ENCODE measurements at regions not wholly inside any gene's neighbourhood (a gene's known extent, or its start where the extent isn't known, plus 50 kb on each side); places are given as distances from the start of the nearest gene placed in this dataset.

DNA sequence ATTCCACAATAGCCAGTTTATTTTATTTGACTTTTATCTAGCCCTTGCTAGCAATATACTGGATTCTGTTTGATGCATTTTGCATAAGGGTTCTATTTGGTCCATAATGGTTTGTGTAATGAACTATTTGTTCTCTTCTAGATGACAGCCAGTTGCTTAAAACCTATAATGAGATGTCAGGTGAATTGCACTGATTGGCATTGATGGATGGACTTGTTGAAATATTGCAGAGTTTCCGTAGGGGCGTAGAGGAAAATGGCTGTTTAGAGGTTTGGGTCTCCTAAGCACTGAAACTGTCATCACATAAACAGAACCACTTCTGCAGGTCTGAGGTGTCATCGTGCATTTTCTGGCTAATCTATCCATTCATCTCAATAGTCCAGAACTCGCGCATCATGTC is 124.9 kb upstream of the HDAC9 start:
- no peak for DNase-seq

DNA sequence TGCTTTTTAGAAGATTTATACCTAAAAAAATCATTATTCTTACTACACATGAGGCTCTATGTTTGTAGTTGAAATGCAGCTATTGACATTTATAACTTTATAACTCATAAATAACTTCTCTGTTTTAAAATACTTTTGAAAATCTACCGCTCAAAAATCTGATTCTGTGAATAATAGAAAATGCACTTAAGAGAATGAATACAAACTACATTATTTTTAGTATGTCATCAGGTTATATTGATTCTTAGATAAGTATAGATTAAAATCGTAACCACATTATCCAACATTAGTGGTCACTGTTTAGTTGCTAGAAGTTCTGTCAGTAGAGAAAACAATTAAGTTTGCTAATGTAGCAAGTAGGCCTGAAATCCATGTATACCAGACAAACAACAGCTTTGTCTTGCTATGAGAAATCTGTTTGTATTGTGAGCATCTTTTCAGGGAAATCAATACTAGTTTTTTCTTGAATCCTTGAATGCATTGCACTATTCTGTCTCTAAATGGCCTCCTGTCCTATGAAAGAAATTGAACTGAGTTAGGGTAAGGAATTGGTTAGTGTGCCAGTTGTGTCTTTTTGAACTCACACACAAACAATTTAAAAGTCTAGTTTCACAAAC is 116.5 kb upstream of the HDAC9 start:
- DNase-seq = no peak

DNA sequence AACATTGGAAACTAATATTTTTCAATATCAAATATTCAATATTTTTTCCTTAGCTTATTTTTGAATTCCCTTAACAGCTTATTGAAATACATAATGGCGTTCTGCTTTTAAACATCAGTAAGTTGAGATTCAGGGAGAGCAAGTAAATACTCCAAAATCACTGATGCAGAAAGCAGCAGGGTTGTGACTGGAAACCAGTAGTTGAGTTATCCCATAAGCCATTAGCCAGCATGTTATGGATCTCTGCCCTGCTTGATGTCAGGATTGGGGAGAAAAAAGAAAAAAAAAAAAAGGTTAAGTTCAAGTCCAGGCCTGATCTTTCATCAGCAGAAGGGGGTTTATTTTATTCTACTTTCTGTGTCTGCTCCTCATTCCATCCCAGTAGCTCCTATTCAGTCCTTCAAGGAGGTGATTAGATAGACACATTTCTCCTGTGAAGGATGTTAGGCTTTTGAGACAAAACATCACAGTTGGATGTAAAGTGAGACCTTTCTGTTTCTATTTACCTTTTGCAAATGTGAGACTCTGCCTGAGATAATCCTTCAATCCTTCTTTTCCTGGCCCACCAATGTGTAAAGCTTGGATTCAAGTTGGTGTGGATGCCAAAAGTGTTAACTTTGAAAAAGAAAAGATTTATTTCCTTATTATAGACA is 110.9 kb upstream of the HDAC9 start:
- no peak for DNase-seq

DNA sequence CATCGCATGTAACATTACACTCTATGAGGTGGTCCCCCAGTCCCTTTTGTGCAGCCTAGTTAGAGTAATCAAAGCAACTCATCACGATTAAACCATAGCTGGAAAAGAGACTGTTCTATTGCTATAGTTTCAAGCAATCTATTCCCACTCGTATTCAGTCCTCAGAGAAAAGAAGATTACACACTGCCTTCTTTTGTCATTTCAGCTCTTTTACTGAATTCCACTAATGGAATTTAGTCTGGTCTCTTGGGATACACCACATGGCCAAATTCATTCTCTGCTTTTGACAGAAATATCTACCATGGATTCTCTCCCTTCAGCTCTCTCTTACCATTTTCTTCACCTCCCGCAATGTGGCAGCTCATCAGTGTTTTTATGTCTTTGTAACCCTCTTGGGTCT is 108.9 kb upstream of the HDAC9 start:
- DNase-seq = no peak

DNA sequence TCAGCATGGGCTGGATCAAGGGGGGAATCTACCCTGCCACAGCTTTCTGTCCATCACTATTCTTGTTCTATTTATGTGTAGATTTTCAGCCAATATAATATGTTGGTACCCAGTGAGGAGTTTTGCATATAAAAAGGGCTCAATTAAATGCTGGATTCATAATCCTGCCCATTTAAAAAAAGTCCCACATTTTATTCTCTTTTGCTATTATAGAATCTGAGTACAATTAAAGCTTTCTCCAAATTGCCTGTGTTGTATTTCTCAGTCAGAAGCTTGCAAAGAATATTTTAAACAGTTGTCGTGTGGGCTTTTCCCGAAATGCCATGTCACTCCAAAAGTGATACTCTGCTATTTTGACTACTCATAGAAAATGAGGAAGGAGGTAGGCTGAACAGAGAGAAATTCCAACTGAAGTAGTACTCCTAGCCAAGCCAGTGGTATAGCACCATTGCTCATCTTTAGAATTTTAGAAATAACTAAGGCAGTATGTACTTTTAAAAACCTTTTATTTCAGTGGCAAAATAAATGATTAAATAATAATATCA is 108.3 kb upstream of the HDAC9 start:
- DNase-seq = no peak

DNA sequence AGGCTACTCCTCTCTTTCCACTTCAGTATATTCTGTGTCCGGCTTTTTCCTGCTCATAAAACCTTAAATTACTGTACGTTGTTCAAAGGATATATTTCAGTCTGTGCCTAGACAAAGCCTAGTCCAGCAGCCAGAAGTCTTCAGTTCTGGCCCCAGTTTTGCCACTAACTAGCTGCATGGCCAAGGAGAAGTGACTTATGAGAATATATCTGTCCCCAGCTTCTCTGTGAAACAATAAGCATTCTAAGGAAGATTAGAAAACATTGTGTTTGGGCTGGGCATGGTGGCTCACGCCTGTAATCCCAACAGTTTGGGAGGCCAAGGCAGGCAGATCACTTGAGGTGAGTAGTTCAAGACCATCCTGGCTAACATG is 105.0 kb upstream of the HDAC9 start:
- DNase-seq = no peak

DNA sequence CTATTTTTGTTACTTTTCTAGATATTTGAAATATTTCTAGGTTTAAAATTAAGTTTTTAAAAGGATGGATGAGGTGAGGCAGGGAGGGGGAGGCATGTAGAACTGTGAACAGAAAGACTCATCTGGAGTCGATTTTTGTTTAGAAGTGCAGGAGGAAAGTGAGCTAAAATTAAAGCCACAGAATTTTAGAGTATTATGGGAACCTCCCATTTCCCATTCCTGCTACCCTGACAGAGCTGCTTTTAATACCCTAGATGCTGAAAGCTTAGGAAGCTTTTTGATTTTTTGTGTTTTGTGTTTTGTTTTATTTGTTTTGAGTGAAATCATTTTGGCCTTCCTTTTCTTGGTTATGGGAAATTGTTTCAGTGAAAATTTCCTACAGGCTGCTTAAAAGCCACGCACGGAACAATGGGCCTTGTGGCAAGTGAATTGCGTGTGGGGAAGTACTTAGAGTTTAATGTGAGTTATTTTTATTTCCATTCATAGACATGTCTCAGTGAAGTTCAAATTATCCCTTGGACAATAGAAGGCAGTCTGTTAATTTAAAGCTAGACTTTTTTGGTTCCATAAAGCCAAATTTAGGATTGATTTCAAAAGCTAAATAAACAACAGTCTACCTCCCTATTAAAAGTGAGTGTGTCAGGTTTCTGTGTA is 102.0 kb upstream of the HDAC9 start:
- no peak for DNase-seq

DNA sequence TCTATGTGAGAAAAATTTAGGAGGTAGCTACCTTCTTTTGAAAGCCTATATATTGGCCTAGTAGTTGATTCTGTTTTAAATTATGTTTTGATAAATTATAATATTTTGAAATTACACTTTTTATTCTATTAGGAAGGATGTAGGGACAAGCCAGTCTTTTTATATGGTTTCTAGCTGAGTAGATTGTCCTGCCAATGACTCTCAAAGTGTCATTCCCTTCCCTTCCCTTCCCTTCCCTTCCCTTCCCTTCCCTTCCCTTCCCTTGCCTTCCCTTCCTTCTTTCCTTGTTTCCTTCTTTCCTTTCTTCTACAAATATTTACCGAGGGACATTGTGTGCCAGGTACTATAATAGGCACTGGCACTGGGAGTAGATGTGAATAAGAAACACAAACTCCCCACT is 99.7 kb upstream of the HDAC9 start:
- DNase-seq = no peak

DNA sequence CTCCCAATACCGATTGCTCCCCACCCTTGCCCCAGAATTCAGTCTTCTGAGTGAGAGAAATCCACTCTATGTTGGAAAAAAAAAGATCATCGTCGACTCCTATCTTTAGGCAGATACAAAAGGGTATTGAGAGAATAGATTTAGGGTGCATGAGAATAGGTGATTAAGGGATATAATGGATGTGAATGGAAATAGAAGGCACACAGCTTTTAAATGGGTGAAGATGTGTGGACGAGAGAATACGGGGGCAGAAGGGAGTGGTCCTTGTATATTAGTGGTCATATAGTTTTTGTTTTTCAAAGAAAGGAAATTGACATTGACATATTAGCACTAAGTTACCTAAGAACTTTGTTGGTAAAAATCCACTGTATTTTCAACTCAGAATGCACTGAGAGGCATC is 98.6 kb upstream of the HDAC9 start:
- no peak for DNase-seq

DNA sequence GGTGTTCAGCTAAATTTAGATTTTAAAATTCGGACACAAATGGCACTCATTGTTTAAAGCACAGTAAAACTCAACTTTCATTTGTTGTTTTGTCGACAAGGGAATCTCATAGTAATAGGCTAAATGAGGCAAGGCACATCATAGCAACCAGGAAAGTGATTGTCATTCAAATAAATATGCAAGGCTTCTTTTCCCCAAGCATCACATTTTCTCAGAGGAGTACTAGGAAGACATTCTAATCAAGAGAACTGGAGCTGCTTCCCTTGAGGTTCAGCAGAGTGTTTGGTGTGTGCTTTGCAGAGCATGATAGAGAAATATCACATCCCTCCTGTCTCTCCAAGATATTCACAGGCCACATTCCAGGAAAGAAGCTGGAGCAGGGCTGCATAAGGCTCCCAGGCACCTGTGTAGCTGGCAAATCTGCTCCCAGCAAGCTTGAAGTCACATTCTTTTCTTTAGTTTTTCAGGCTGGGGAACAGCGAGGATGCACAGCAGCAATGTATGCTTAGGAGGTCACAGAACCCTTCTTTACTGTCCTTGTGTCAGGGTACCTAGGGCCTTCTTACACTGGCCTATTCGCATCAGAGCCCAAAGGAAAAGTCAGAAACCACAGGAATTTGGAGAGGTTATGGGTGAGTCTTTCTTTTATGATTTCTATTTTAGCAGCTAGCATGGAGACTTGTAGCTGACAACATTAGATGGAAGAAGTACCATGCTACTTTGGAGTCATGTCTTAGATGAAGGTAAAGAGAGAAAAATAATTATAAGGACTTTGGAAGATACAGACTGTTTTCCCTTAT is 95.9 kb upstream of the HDAC9 start:
- DNase-seq = no peak

DNA sequence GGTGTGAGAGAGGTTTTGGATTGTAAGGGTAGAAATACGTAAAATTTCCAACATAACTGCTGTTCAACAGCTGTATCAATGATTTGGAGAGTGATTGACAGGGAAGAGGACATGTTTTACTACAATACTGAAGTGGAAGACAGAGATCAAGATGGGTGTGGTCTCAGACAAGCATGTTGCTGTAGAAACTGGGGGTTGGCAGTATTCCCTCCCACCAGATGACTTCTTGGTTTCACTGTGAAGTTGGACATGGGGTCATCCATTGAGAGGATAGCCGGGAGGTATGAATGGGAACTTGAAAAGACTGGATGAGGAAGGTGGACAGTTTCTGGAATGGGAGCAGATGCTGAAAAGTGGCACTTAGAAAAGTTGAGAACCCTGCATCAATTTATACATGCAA is 95.3 kb upstream of the HDAC9 start:
- DNase-seq = no peak

DNA sequence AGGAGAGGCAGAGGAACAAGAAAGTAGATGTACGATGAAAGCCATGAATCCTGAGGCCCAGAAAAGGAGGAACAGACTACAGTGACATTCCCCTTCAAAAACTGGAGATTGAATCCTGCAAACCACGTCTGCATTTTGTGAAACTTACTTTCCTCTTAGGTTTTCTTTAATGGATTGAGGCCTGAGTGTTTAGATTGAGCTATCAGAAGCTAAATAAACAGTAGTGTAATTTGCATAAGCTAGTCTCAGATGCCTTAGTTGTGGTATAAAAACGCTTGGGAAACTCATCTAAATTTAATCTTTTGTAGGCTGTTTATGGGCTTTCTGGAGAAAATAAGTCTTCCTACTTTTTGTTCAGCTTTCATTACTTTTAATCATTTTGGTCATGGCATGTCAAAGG is 94.8 kb upstream of the HDAC9 start:
- no peak for DNase-seq

DNA sequence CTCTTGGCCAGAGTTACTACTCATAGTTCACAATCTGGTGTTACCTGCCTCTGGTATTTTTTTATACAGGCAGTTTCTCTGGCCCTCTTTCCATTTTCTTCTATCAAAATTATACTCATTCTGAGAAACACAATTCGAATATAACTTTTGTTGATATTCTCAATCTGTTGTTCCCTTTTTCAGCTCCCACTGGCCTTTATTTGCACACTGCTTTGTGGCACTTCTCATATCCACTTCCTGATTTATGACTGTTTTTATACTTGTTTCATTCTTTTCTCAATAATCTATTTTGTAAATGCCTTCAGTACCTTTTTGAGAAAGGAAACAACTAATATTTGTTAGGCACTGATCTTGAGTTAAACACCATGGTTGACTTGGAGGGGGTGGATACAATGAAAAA is 93.8 kb upstream of the HDAC9 start:
- no peak for DNase-seq

DNA sequence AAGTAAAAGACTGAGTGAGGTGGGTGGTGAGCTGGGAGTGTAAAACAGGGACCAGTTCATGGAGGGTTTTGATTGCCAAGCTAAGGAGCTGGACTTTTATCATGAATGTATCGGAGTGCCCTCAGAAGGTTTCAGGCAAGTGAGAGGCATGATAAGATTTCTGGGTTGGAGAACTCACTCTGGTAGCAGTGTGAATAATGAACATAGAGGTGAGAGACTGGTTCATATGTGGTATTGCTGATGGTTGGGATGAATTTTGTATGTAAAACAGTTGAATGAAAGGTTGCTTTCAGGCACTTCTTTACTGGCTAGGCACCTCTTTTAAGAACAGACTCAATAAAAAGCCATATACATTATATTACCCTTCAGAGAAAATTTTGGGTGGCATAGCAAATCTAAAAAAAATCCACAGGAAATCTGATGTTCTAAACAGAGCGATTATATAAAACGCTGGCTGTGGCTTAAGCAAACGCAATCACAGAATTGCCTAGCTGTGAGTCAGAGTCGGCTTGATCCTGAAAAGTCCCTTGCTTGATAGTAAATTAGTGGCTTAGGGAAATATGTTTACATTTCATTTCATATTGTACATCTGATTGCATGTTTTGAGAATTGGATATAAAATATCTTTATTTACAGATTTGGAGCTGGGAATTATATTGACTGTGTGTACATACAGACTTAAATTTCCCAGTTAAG is 92.9 kb upstream of the HDAC9 start:
- DNase-seq = no peak

DNA sequence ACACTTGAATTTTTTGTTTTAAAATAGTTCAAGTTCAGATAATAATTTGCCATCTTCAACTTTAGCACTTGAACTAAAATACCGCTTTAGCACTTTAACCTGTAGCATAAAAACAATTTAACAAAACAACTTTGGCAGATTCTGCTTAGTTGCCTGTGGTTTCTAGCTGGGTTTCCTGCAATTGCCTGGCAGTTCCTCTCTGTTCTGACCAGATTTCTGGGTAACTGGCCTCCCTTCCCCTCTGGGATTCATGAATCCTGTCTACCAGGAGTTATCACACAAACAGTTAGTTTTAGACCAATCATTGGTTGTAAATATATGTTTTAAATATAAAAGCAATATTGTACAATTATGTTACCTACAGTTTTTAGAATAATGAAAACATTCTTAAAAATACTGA is 89.8 kb upstream of the HDAC9 start:
- no peak for DNase-seq

DNA sequence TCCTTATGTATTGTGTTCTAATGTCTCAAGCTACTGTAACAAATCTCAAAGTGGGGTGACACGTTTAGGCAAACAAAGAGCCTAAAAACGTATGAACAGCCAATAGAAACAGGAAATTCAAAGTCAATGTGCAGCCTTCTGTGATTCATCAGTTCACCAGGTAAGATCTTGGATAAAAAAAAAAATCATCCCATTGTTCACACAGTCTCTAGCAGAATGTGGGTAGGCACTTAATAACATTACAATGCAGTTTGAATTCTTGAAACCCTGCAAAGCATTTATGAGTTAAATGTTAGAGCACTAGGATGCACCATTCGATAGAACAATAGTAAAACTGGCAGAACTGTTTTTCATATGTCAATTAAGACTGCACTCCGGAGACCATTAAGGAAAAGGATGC is 88.2 kb upstream of the HDAC9 start:
- no peak for DNase-seq

DNA sequence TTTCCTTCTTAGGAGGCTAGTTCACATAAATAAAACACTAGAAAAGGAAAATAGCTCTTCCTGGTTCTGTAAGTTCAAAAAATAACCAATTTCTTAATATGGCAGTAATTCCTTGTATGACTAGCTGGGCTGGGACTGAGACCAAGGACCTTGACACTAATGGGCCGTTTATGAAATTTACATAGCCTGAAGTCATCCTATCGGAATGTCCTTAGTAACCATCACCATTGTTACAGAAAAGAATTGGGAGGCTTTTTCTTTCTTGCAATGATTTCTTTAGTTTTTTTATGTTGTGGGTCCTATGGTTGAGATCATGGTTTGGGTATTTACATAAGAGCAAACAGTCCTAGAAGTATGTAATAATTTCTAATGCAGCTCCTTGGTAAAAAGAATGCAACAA is 87.1 kb upstream of the HDAC9 start:
- DNase-seq = no peak

DNA sequence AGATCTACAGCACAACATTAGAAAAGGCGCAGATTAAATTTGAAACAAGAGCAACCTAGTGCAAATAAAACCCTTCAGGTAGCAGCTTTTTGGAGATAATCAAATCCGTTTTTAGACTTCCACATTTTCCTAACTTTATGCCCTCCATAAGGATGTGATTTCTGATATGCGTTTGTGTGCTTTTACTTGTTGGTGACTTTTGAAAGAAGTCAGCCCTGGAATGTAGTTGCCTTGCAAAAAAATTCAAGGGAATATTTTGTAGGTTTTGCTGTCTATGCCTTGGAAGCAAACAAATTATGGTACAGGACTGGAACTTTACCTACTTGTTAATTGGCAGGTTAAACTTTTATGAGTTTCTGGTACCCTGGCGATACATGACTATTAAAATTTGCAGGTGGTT is 86.7 kb upstream of the HDAC9 start:
- no peak for DNase-seq

DNA sequence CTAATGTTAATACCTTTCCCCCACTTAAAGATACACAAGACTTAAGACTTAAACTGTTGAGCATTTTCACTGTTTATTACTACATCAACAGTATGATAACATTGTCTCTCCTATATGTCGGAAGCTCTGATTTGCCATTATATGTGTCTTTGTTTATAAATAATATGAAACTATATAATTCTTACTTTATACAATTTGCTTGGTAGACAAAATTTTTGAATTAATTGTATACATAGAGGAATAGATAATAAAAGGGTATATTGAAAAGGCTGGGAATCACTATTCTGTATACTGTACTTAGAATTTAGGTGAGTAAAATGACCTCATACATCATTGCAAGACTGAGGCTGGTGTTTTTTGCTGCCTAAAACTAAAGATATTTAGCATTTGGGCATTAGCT is 82.1 kb upstream of the HDAC9 start:
- no peak for DNase-seq

DNA sequence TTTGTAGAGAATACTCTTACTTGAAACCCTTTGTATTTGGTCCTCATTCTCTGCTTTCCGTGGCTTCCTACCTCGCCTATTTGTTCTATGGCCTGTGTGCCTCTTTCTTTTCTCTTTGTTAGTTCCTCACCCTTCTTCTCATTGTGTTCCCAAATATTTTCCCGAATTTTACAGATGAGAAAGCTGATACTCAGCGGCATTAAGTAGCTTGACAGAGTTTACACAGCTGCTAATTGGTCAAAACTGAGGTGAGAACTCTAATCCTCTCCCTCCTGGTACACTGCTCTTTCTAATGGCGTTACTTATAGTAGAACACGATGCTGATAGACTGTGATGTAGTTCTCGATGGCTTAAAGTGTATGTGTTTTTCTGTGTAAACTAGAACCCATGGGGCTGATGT is 80.7 kb upstream of the HDAC9 start:
- no peak for DNase-seq

DNA sequence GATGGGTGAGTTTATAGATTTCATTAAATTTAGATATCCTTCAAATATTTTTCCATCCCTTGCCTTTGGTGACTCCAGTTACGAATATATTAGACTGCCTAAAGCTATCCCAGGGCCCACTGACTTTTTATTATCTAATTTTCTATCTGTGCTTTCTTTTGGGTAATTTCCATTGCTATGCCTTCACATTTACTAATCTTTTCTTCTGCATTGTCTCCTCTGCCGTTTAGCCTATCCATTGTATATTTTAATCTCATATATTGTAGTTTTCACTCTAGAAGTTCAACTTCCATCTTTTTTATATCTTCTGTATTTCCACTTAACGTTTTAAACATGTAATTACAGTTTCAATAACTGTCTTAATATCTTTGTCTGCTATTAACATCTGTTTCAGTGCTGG is 78.6 kb upstream of the HDAC9 start:
- no peak for DNase-seq

DNA sequence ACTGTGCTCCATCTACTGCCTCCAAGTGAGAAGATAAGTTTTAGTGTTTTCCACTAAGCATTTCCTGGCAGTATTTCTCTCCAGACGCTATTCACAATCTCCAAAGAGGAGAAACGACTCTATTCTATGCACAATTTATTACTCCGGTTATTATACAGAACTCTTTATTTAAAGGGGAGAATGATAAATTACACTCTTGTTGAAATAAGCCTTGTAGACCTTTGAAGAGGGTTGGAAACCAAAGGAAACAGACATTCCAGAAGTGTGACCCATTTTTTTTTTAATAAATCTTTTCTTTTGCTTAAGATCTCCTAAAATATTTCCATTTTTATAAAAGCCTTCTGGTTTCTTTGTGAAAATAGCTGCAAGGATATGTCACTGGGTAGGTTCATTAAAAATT is 76.1 kb upstream of the HDAC9 start:
- no peak for DNase-seq

DNA sequence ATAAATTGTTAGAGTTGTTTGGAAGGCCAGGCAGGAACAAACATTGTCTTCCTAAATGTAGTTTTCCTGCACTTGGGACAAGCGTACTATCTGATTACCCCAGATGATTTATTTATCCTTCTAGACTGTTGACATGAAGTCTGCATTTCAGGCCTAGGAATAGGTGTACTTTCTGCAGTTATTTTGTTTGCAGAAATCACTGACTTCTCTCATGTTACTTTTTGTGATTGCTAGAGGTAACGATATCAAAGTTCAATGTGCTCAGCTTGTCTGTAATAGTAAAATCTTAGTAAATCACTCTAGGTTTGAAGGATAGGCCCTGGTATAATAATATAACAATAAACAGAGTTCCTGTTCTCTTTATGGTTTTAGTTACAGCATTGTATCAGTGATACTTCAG is 75.4 kb upstream of the HDAC9 start:
- no peak for DNase-seq

All from activated effector memory CD4-positive, alpha-beta T cell treated with anti-CD3 and anti-CD28 coated beads, Interleukin-2, amount 50 U/mL, for 16 hours (primary cell).